GM12864 (cell line): ENCODE measurements at regions not wholly inside any gene's neighbourhood (a gene's known extent, or its start where the extent isn't known, plus 50 kb on each side); places are given as distances from the start of the nearest gene placed in this dataset.

Experiments used
- DNase-seq: peaks from one replicate; pipeline ENCODE4 v3.0.0-alpha.2; 2011; ENCODE audit warnings: low read depth
- H3K4me3 ChIP-seq: 2 replicates; pipeline ENCODE4 v1.5.1; 2011; ENCODE audit warnings: mild to moderate bottlenecking, low read depth, low read length, control low read depth
- CTCF ChIP-seq: IDR thresholded peaks from 2 replicates; pipeline ENCODE4 v1.5.1; 2011; ENCODE audit warnings: low read depth, mild to moderate bottlenecking, moderate library complexity, low read length, control low read depth, inconsistent platforms; ENCODE audit errors: missing control alignments

- no peak for DNase-seq
- TF ChIP-seq CTCF = no peak
- H3K4me3 ChIP-seq = no peak overlapping the region
Observed at GRCh38 chr2:105150231-105150630, 91.3 kb upstream of the GPR45 start.

GRCh38 chr2:105154119-105154818 is 87.3 kb upstream of the GPR45 start:
- TF ChIP-seq CTCF = no peak
- H3K4me3 ChIP-seq = no peak overlapping the region
- DNase-seq = no peak

GRCh38 chr2:105156166-105156565 is 85.4 kb upstream of the GPR45 start:
- no peak for DNase-seq
- no peak for TF ChIP-seq CTCF
- no peak overlapping the region for H3K4me3 ChIP-seq

GRCh38 chr2:105158002-105158401 is 83.5 kb upstream of the GPR45 start:
- H3K4me3 ChIP-seq = no peak overlapping the region
- no peak for TF ChIP-seq CTCF
- no peak for DNase-seq

GRCh38 chr2:105166688-105167087 is 74.9 kb upstream of the GPR45 start:
- TF ChIP-seq CTCF = no peak
- no peak for DNase-seq
- H3K4me3 ChIP-seq = no peak overlapping the region

- TF ChIP-seq CTCF = no peak
- no peak for DNase-seq
- H3K4me3 ChIP-seq = no peak overlapping the region
Observed at GRCh38 chr2:105168543-105168942, 73.0 kb upstream of the GPR45 start.

GRCh38 chr2:105175231-105175630 is 66.3 kb upstream of the GPR45 start:
- no peak overlapping the region for H3K4me3 ChIP-seq
- no peak for TF ChIP-seq CTCF
- DNase-seq = no peak
